ENCODE measurements at regions not wholly inside any gene's neighbourhood (a gene's known extent, or its start where the extent isn't known, plus 50 kb on each side); places are given as distances from the start of the nearest gene placed in this dataset.
"Not testable (repeated sequence)": the region's sequence is repeated elsewhere in the genome, so short reads cannot be mapped to it uniquely, and the experiment has no call there.

DNA sequence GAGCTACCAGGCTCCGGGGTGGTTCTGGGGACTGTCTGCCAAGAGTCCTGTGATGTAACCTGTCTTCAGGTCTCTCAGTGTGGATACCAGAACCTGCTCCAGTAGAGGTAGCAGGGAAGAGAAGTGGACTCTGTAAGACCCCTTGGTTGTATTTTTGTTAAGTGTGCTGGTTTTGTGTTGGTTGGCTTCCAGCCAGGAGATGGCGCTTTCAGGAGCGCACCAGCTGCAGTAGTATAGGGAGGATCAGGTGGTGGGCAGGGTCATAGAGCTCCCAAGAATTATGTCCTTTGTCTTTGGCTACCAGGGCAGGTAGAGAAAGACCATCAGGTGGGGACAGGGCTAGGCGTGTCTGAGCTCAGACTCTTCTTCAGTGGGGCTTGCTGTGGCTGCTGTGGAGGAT, 1147.2 kb upstream of the ADGRL4 start:
- no peaks in the 10 kb centered on the region for H3K27me3 ChIP-seq
- intact Hi-C loops (cut with DNase I) = no loop called here
- no peak overlapping the region for H3K27ac ChIP-seq
- no peaks in the 10 kb centered on the region for H3K36me3 ChIP-seq
- 100% methylated on average over 1 of the region's 4 CpGs; no CpG with 5 or more reads in 1 of the 2 donors for WGBS, 2 donors
- DNase-seq = no peak
- H3K9me3 ChIP-seq = no peaks in the 10 kb centered on the region
- no peak overlapping the region for H3K4me3 ChIP-seq
- TF ChIP-seq POLR2A (IDR thresholded peaks at IDR 0.05) = no peak
- TF ChIP-seq, protein P1, sequence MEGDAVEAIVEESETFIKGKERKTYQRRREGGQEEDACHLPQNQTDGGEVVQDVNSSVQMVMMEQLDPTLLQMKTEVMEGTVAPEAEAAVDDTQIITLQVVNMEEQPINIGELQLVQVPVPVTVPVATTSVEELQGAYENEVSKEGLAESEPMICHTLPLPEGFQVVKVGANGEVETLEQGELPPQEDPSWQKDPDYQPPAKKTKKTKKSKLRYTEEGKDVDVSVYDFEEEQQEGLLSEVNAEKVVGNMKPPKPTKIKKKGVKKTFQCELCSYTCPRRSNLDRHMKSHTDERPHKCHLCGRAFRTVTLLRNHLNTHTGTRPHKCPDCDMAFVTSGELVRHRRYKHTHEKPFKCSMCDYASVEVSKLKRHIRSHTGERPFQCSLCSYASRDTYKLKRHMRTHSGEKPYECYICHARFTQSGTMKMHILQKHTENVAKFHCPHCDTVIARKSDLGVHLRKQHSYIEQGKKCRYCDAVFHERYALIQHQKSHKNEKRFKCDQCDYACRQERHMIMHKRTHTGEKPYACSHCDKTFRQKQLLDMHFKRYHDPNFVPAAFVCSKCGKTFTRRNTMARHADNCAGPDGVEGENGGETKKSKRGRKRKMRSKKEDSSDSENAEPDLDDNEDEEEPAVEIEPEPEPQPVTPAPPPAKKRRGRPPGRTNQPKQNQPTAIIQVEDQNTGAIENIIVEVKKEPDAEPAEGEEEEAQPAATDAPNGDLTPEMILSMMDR (IDR thresholded peaks at IDR 0.05) = no peak
- H3K4me1 ChIP-seq = no peaks in the 10 kb centered on the region

DNA sequence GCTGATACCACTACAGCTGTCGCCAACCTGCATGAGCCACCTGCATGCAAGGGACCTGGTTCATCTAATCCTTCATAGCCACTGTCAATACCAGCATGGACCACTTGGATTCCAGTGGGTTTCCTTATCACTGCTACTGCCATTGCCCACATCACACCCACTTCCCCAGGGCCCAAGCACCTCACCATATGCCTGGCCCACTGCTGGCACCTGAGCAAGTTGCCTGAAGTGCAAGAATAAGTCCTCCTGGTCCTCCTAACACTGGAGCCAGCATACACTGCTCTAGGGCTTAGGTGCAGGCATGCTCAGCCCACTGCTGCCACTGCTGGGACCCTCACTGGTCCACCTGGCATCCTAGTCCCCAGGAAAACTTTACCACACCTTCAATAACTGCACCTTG, 1136.8 kb upstream of the ADGRL4 start:
- intact Hi-C loops (cut with DNase I) = no loop called here
- no peak overlapping the region for H3K4me3 ChIP-seq
- no peak for DNase-seq
- no peak for TF ChIP-seq POLR2A (IDR thresholded peaks at IDR 0.05)
- no peaks in the 10 kb centered on the region for H3K27me3 ChIP-seq
- H3K9me3 ChIP-seq = peaks cover 0 to 12% (median 0%) of the 10 kb centered on the region in 3 donors
- no peaks in the 10 kb centered on the region for H3K36me3 ChIP-seq
- H3K4me1 ChIP-seq = no peaks in the 10 kb centered on the region
- H3K27ac ChIP-seq = no peak overlapping the region
- WGBS, 2 donors = 0% methylated on average over 1 of the region's 1 CpG

DNA sequence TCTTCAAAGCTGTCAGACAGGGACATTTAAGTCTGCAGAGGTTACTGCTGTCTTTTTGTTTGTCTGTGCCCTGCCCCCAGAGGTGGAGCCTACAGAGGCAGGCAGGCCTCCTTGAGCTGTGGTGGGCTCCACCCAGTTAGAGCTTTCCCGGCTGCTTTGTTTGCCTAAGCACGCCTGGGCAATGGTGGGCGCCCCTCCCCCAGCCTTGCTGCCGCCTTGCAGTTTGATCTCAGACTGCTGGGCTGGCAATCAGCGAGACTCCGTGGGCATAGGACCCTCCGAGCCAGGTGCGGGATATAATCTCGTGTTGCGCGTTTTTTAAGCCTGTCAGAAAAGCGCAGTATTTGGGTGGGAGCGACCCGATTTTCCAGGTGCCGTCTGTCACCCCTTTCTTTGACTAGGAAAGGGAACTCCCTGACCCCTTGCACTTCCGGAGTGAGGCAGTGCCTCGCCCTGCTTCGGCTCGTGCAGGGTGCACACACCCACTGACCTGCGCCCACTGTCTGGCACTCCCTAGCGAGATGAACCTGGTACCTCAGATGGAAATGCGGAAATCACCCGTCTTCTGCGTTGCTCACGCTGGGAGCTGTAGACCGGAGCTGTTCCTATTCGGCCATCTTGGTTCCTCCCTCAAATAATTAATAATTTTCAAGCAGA, 1131.5 kb upstream of the ADGRL4 start:
- H3K4me1 ChIP-seq; H3K27ac ChIP-seq; H3K36me3 ChIP-seq; DNase-seq; H3K4me3 ChIP-seq; H3K27me3 ChIP-seq; intact Hi-C loops (cut with DNase I); H3K9me3 ChIP-seq: not testable (repeated sequence)
- WGBS, 2 donors = 86 to 93% methylated on average over 16 to 20 of the region's 27 CpGs

DNA sequence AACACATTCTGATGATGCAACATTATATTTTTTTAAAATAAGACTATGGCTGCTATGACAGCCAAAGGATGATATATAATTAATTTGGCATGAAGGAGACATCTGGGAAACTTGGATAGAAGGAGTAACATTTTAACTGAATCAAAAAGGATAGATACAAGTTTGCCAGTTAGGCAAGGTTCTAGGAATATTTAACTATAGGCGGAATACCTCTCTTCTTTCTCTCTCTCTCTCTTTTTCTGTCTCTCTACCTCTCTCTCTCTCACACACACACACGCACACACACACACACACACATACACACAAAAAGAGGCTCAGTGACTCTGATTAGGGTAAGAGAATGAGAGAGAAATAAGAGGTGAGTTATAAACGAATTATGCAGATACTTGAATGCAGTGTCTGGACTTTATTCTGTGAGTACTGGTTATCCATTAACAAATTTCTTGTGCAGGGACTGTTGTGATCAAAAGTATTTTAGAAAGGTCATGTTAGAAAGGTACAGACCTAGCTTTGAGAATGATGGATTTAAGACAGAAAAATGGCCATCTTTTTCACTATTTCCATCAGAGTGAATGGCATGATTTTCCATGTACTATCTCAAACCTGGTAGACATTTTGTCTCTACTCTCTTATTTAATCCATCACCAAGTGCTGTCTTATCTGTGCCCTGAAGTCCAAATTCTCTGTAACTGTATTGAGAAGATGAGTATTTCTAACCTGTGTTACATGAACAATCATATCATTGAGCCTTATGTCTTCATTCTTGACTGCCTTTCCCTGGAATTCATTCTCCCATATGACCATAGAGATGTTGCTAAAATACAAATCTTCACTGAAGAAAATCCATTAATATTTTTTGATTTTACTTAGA, 1106.9 kb upstream of the ADGRL4 start:
- no peaks in the 10 kb centered on the region for H3K27me3 ChIP-seq
- no peaks in the 10 kb centered on the region for H3K4me1 ChIP-seq
- TF ChIP-seq POLR2A (IDR thresholded peaks at IDR 0.05) = no peak
- TF ChIP-seq, protein P1 (IDR thresholded peaks at IDR 0.05) = no peak
- WGBS, 2 donors = 73 to 86% methylated on average over 3 of the region's 3 CpGs
- H3K27ac ChIP-seq = no peak overlapping the region
- no peak for DNase-seq
- H3K36me3 ChIP-seq = no peaks in the 10 kb centered on the region
- no peak overlapping the region for H3K4me3 ChIP-seq
- intact Hi-C loops (cut with DNase I) = no loop called here
- H3K9me3 ChIP-seq = peaks cover 0 to 29% (median 12%) of the 10 kb centered on the region in 3 donors

DNA sequence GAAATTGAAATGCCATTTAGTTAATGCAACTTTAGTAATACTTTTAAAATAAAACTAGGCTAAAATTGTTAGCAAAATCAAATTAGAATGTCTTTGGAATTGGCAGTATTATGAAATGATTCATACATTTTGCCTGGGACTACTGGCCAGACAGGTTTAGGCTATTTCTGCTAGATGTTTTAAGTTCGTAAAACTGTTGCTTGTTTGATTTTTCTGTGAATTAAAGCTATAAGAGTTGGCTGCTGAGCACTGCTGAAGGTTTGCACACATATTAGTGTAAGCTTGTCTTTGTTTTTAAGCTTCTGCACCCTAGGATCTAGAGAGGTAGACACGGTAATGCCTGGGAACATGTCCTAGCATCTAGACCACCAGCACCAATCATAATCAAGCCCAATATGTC, 1094.6 kb upstream of the ADGRL4 start:
- TF ChIP-seq, protein P1 (IDR thresholded peaks at IDR 0.05) = no peak
- TF ChIP-seq POLR2A (IDR thresholded peaks at IDR 0.05) = no peak
- Histone ChIP-seq H3K4me3 (no peak overlapping the region), H3K27me3 (no peaks in the 10 kb centered on the region), H3K4me1 (no peaks in the 10 kb centered on the region), H3K36me3 (no peaks in the 10 kb centered on the region), H3K27ac (no peak overlapping the region), H3K9me3 (peaks cover 0 to 6% (median 0%) of the 10 kb centered on the region in 3 donors)
- no peak for DNase-seq
- WGBS, 2 donors = 66 to 82% methylated on average over 2 of the region's 2 CpGs
- intact Hi-C loops (cut with DNase I) = no loop called here

DNA sequence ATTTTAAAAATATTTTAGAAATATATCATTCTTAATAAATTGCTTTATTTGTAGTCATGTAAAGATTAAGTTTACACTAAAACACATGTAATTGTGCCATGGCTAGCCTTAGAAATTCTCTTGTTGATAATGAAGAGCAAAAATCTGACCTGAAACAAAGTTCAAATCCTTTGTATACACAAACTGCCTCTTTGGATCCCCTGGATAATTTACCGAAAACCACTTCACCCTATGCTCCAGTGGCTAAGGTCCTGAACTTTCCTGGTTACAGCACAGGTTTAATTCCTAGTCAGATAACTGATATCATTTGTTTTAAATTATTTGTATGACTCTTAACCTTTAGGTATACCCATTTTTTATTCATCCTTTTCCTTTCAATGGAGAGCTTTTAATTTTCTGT, 1093.2 kb upstream of the ADGRL4 start:
- no peak for TF ChIP-seq POLR2A (IDR thresholded peaks at IDR 0.05)
- TF ChIP-seq, protein P1 (IDR thresholded peaks at IDR 0.05) = no peak
- 59 to 90% methylated on average over 1 of the region's 1 CpG for WGBS, 2 donors
- intact Hi-C loops (cut with DNase I) = no loop called here

More for the DNA sequence above, 1093.2 kb upstream of the ADGRL4 start:
- Histone ChIP-seq H3K36me3 (no peaks in the 10 kb centered on the region), H3K9me3 (peaks cover 0 to 6% (median 0%) of the 10 kb centered on the region in 3 donors), H3K4me1 (no peaks in the 10 kb centered on the region), H3K4me3 (no peak overlapping the region), H3K27me3 (no peaks in the 10 kb centered on the region), H3K27ac (no peak overlapping the region)
- no peak for DNase-seq
